Panc1 (cell line): ENCODE measurements at regions not wholly inside any gene's neighbourhood (a gene's known extent, or its start where the extent isn't known, plus 50 kb on each side); places are given as distances from the start of the nearest gene placed in this dataset.

Source experiments
- ATAC-seq: fragments of 200-7000 bp; cut with Tn5 transposase; 2 replicates; pipeline ENCODE4 v1.9.1; 2020; ENCODE audit warnings: mild to moderate bottlenecking, moderate library complexity
- BruUV-seq: library from RNA; stranded (reverse); fragments of 400-500 nt; replicated peaks from 2 replicates; lab custom pipeline; 2021; lab: Mats Ljungman, UMichigan
- CTCF ChIA-PET: fragments of 300-600 bp; sonication (Branson Sonifier 250); formaldehyde crosslinking; loops from one replicate; lab custom pipeline; 2022; ENCODE audit warnings: antibody characterized with exemption; lab: Charles Lee
- POLR2A ChIA-PET: fragments of 300-600 bp; sonication (Branson Sonifier 250); formaldehyde crosslinking; loops from one replicate; lab custom pipeline; 2022; ENCODE audit warnings: antibody characterized with exemption; lab: Charles Lee
- DNase-seq: peaks from one replicate; pipeline ENCODE4 v3.0.0-alpha.2; 2010; ENCODE audit warnings: low read depth, low spot score
- H3K27ac ChIP-seq: 2 replicates; pipeline ENCODE4 v1.5.1; 2011; ENCODE audit warnings: mild to moderate bottlenecking, low read length, inconsistent platforms
- H3K27me3 ChIP-seq: fragments of 200-500 bp; sonication (Bioruptor generic); 2 replicates; pipeline ENCODE4 v1.6.0; 2014; ENCODE audit warnings: low read length, inconsistent platforms; ENCODE audit not compliant: control insufficient read depth, insufficient read depth
- H3K36me3 ChIP-seq: fragments of 200-500 bp; sonication (Bioruptor generic); 2 replicates; pipeline ENCODE4 v1.5.1; 2014; ENCODE audit warnings: inconsistent platforms, mild to moderate bottlenecking, low read length, moderate library complexity; ENCODE audit not compliant: control insufficient read depth, insufficient read depth
- H3K4me1 ChIP-seq: 2 replicates; pipeline ENCODE4 v1.5.1; 2011; ENCODE audit warnings: inconsistent platforms, mild to moderate bottlenecking, low read length, moderate library complexity; ENCODE audit not compliant: control insufficient read depth, insufficient read depth
- H3K4me3 ChIP-seq, 2 experiments: 2 replicates each; pipeline ENCODE4 v1.5.1; 2011 to 2012; ENCODE audit warnings: low read depth in 2 of 2, low read length in 2 of 2, mild to moderate bottlenecking in 2 of 2, inconsistent platforms in 1 of 2, moderate library complexity in 1 of 2
- H3K9me3 ChIP-seq: fragments of 200-500 bp; sonication (Bioruptor generic); 2 replicates; pipeline ENCODE4 v1.5.1; 2014; ENCODE audit warnings: low read depth, mild to moderate bottlenecking, inconsistent platforms, low read length, moderate library complexity; ENCODE audit not compliant: control insufficient read depth, insufficient read depth
- CTCF ChIP-seq: fragments of 450-650 bp; IDR thresholded peaks from 2 replicates; pipeline ENCODE4 v1.5.1; 2017; ENCODE audit warnings: mild to moderate bottlenecking
- POLR2AphosphoS5 ChIP-seq: IDR thresholded peaks from 2 replicates; pipeline ENCODE4 v1.6.1; 2012; ENCODE audit warnings: mild to moderate bottlenecking, low read depth, low read length, moderate library complexity
- REST ChIP-seq, 2 experiments: IDR thresholded peaks; 2 replicates each; pipeline ENCODE4 v1.6.1; 2011 to 2012; ENCODE audit warnings: low read depth in 2 of 2, control low read depth in 1 of 2, low read length in 1 of 2, mild to moderate bottlenecking in 1 of 2, moderate library complexity in 1 of 2; ENCODE audit not compliant: insufficient read depth in 1 of 2
- SIN3A ChIP-seq: IDR thresholded peaks from 2 replicates; pipeline ENCODE4 v1.6.1; 2012; ENCODE audit warnings: low read depth, mild to moderate bottlenecking, low read length, moderate library complexity, borderline replicate concordance; ENCODE audit not compliant: insufficient read depth
- TCF7L2 ChIP-seq: IDR thresholded peaks from 2 replicates; pipeline ENCODE4 v1.6.1; 2011; ENCODE audit warnings: mild to moderate bottlenecking, low read depth, low read length, inconsistent platforms
- in situ Hi-C: cut with HindIII; loops from 2 replicates; pipeline ENCODE4 v1.10.0; 2016; ENCODE audit warnings: low sequenced_read_pairs, low pct_unique_long_range_greater_than_20kb
- intact Hi-C: fragments of 100-400 bp; cut with micrococcal nuclease; formaldehyde crosslinking; loops from one replicate; pipeline ENCODE4 v1.10.0; 2022; ENCODE audit not compliant: unreplicated experiment

GRCh38 chr3:18766974-18767373, 341.8 kb upstream of the SATB1 start:
- no peaks in the 10 kb centered on the region for H3K36me3 ChIP-seq
- in situ Hi-C loops, result no loop called here
- DNase-seq, result no peak
- TF ChIP-seq POLR2AphosphoS5, result no peak
- TF ChIP-seq REST (IDR thresholded peaks at IDR 0.05; ENCODE audit: insufficient read depth in 1 of 2, low read depth in 2 of 2, low read length in 1 of 2), result no peak
- no peaks in the 10 kb centered on the region for H3K27me3 ChIP-seq
- H3K27ac ChIP-seq, result no peak overlapping the region
- H3K4me3 ChIP-seq, result no peak overlapping the region
- ChIA-PET POLR2A (no interaction called here), CTCF (no interaction called here)
- intact Hi-C loops, result no loop called here
- no TSS peak for BruUV-seq
- H3K4me1 ChIP-seq, result no peaks in the 10 kb centered on the region
- no peaks in the 10 kb centered on the region for H3K9me3 ChIP-seq
- ATAC-seq, result no peak

- ATAC-seq (no peak), DNase-seq (no peak)
- ChIA-PET CTCF (no interaction called here), POLR2A (no interaction called here)
- Histone ChIP-seq H3K9me3 (no peaks in the 10 kb centered on the region), H3K27me3 (no peaks in the 10 kb centered on the region; the same call in 1 of the 2 replicates), H3K4me1 (no peaks in the 10 kb centered on the region), H3K36me3 (no peaks in the 10 kb centered on the region), H3K27ac (no peak overlapping the region), H3K4me3 (no peak overlapping the region)
- TF ChIP-seq POLR2AphosphoS5 (no peak), CTCF (no peak), REST (IDR thresholded peaks at IDR 0.05; ENCODE audit: insufficient read depth in 1 of 2, low read depth in 2 of 2, low read length in 1 of 2) (no peak), SIN3A (no peak), TCF7L2 (no peak)
- BruUV-seq, result no TSS peak
- in situ Hi-C loops, result no loop called here
- intact Hi-C loops, result no loop called here
These were observed 340.5 kb upstream of the SATB1 start for GRCh38 chr3:18765662-18766061.
